OCI-LY7 (cell line): ENCODE measurements at regions not wholly inside any gene's neighbourhood (a gene's known extent, or its start where the extent isn't known, plus 50 kb on each side); places are given as distances from the start of the nearest gene placed in this dataset.
"Not testable (repeated sequence)": the region's sequence is repeated elsewhere in the genome, so short reads cannot be mapped to it uniquely, and the experiment has no call there.

Experiments
- BruUV-seq: library from RNA; stranded (reverse); fragments of 400-500 nt; replicated peaks from 2 replicates; lab custom pipeline; 2021; lab: Mats Ljungman, UMichigan
- CTCF ChIA-PET: fragments of 300-600 bp; sonication (Branson Sonifier 250); formaldehyde crosslinking; loops from one replicate; lab custom pipeline; 2022; ENCODE audit warnings: antibody characterized with exemption; ENCODE audit not compliant: unreplicated experiment; lab: Charles Lee
- POLR2A ChIA-PET: fragments of 300-600 bp; sonication (Branson Sonifier 250); formaldehyde crosslinking; loops from one replicate; lab custom pipeline; 2022; ENCODE audit warnings: antibody characterized with exemption; lab: Charles Lee
- DNase-seq: peaks from one replicate; pipeline ENCODE4 v3.0.0-alpha.2; 2015; ENCODE audit warnings: low spot score
- H2AFZ ChIP-seq: fragments of 200-600 bp; sonication (generic), shearing (Covaris generic); 2 replicates; pipeline ENCODE4 v1.6.1; 2014; ENCODE audit warnings: mild to moderate bottlenecking, antibody characterized with exemption, low read length, moderate library complexity
- H3K27ac ChIP-seq: fragments of 200-600 bp; sonication (generic); 2 replicates; pipeline ENCODE4 v1.5.1; 2014; ENCODE audit warnings: mixed run types, low read depth, mild to moderate bottlenecking, moderate library complexity, low read length, inconsistent platforms; ENCODE audit not compliant: poor library complexity, severe bottlenecking
- H3K36me3 ChIP-seq: fragments of 200-600 bp; sonication (generic); 2 replicates; pipeline ENCODE4 v1.6.1; 2014; ENCODE audit warnings: mild to moderate bottlenecking, antibody characterized with exemption, low read length, moderate library complexity, mixed read lengths; ENCODE audit not compliant: insufficient read depth
- H3K4me1 ChIP-seq: fragments of 200-600 bp; sonication (generic); 2 replicates; pipeline ENCODE4 v1.5.1; 2014; ENCODE audit warnings: mild to moderate bottlenecking, low read length; ENCODE audit not compliant: insufficient read depth, poor library complexity, severe bottlenecking
- H3K4me2 ChIP-seq: fragments of 200-600 bp; sonication (generic); 2 replicates; pipeline ENCODE4 v1.6.1; 2014; ENCODE audit warnings: mild to moderate bottlenecking, low read length
- H3K4me3 ChIP-seq: fragments of 200-600 bp; sonication (generic); 2 replicates; pipeline ENCODE4 v1.5.1; 2014; ENCODE audit warnings: mild to moderate bottlenecking, low read depth, low read length; ENCODE audit not compliant: poor library complexity, severe bottlenecking
- H3K79me2 ChIP-seq: fragments of 200-600 bp; sonication (generic); 2 replicates; pipeline ENCODE4 v1.6.1; 2016; ENCODE audit warnings: low read depth, mild to moderate bottlenecking, low read length, moderate library complexity, mixed read lengths; ENCODE audit not compliant: insufficient read depth
- H3K9me2 ChIP-seq: fragments of 200-600 bp; sonication (generic); 2 replicates; pipeline ENCODE4 v1.6.1; 2016; ENCODE audit warnings: mild to moderate bottlenecking, low read length, mixed read lengths; ENCODE audit not compliant: insufficient read depth
- H3K9me3 ChIP-seq: fragments of 200-600 bp; sonication (generic); 2 replicates; pipeline ENCODE4 v1.6.1; 2014; ENCODE audit warnings: mild to moderate bottlenecking, mixed run types, low read length, mixed read lengths
- H4K20me1 ChIP-seq: fragments of 200-600 bp; sonication (generic); 2 replicates; pipeline ENCODE4 v1.6.1; 2014; ENCODE audit warnings: mild to moderate bottlenecking, antibody characterized with exemption, low read length, moderate library complexity, mixed read lengths; ENCODE audit not compliant: insufficient read depth
- CTCF ChIP-seq: fragments of 200-600 bp; sonication (generic); conservative IDR thresholded peaks from 2 replicates; pipeline ENCODE4 v1.5.1; 2014; ENCODE audit warnings: mild to moderate bottlenecking, antibody characterized with exemption, low read length, moderate library complexity, mixed read lengths
- EZH2phosphoT487 ChIP-seq: fragments of 200-600 bp; sonication (generic); IDR thresholded peaks from 2 replicates; pipeline ENCODE4 v1.6.1; 2018; ENCODE audit warnings: low read depth, borderline replicate concordance, mild to moderate bottlenecking, mixed run types, antibody characterized with exemption, low read length, moderate library complexity, mixed read lengths
- intact Hi-C: fragments of 100-400 bp; cut with micrococcal nuclease; formaldehyde crosslinking; loops from one replicate; pipeline ENCODE4 v1.10.0; 2022; ENCODE audit not compliant: unreplicated experiment

GRCh38 chr4:45207241-45207863 lies 481.0 kb upstream of the GNPDA2 start:
- H3K9me2 ChIP-seq, H3K9me3 ChIP-seq, H3K79me2 ChIP-seq, CTCF ChIA-PET, H3K4me2 ChIP-seq, BruUV-seq, H3K36me3 ChIP-seq, intact Hi-C loops, H2AFZ ChIP-seq, H3K27ac ChIP-seq, DNase-seq, H4K20me1 ChIP-seq, H3K4me1 ChIP-seq, H3K4me3 ChIP-seq, POLR2A ChIA-PET: not testable (repeated sequence)

- no peaks in the 10 kb centered on the region for H3K36me3 ChIP-seq
- no peaks in the 10 kb centered on the region for H4K20me1 ChIP-seq
- POLR2A ChIA-PET, result no interaction called here
- H3K4me3 ChIP-seq, result no peak overlapping the region
- H3K9me3 ChIP-seq, result no peaks in the 10 kb centered on the region
- H3K79me2 ChIP-seq, result no peaks in the 10 kb centered on the region
- no peak overlapping the region for H3K27ac ChIP-seq
- BruUV-seq, result no TSS peak
- no peak for DNase-seq
- intact Hi-C loops, result no loop called here
- H3K4me1 ChIP-seq, result no peaks in the 10 kb centered on the region
- no peak for TF ChIP-seq EZH2phosphoT487
- no peak for TF ChIP-seq CTCF
- CTCF ChIA-PET, result no interaction called here
- H3K4me2 ChIP-seq, result no peak overlapping the region
- no peak overlapping the region for H2AFZ ChIP-seq
- no peaks in the 10 kb centered on the region for H3K9me2 ChIP-seq
Observed at GRCh38 chr4:45199736-45200135, 473.4 kb upstream of the GNPDA2 start.

GRCh38 chr4:45188501-45188900 lies 462.1 kb upstream of the GNPDA2 start:
- DNase-seq, result no peak
- Histone ChIP-seq H3K4me1 (no peaks in the 10 kb centered on the region), H2AFZ (no peak overlapping the region), H3K4me3 (no peak overlapping the region), H3K79me2 (no peaks in the 10 kb centered on the region), H3K36me3 (no peaks in the 10 kb centered on the region), H3K4me2 (no peak overlapping the region), H3K9me2 (no peaks in the 10 kb centered on the region), H3K27ac (no peak overlapping the region), H3K9me3 (no peaks in the 10 kb centered on the region), H4K20me1 (no peaks in the 10 kb centered on the region)
- CTCF ChIA-PET, result no interaction called here
- POLR2A ChIA-PET, result interaction anchor here (0.6 kb wide), 1 partner anchor 124 kb away, joined by 3 read pairs; no protein-coding TSS in a partner anchor
- intact Hi-C loops, result no loop called here
- BruUV-seq, result no TSS peak
- TF ChIP-seq CTCF (no peak), EZH2phosphoT487 (no peak)
